Sciatic nerve (tissue), 2 donors: ENCODE measurements at regions not wholly inside any gene's neighbourhood (a gene's known extent, or its start where the extent isn't known, plus 50 kb on each side); places are given as distances from the start of the nearest gene placed in this dataset.

ENCODE experiments used
- ATAC-seq: fragments of 200-7000 bp; cut with Tn5 transposase; one replicate; pipeline ENCODE4 v1.9.1; 2020; ENCODE audit warnings: mild to moderate bottlenecking, moderate library complexity
- DNase-seq: peaks from one replicate; pipeline ENCODE4 v3.0.0-alpha.2; 2020; ENCODE audit warnings: low spot score
- intact Hi-C: fragments of 100-400 bp; cut with DNase I; formaldehyde crosslinking; loops from one replicate; pipeline ENCODE4 v1.14.2; 2022
- donor health status: DM: no; HTN: no; CAD: no.
- donor health status: DM: no; HTN: no; CAD: no.

GRCh38 chr7:112866424-112866823, 76.2 kb upstream of the TMEM168 start:
- DNase-seq (no peak), ATAC-seq (no peak)
- intact Hi-C loops, result no loop called here

GRCh38 chr7:112864380-112864779, 74.2 kb upstream of the TMEM168 start:
- ATAC-seq, result no peak

GRCh38 chr7:112858838-112859237, 68.6 kb upstream of the TMEM168 start:
- no peak for DNase-seq
- no peak for ATAC-seq
- intact Hi-C loops, result no loop called here

More at GRCh38 chr7:112864380-112864779, 74.2 kb upstream of the TMEM168 start:
- intact Hi-C loops, result no loop called here
- DNase-seq, result no peak

GRCh38 chr7:112855227-112855626, 65.0 kb upstream of the TMEM168 start:
- no peak for ATAC-seq
- intact Hi-C loops, result no loop called here
- no peak for DNase-seq

GRCh38 chr7:112854169-112854568, 64.0 kb upstream of the TMEM168 start:
- intact Hi-C loops, result no loop called here
- DNase-seq, result no peak

GRCh38 chr7:112853422-112853821, 63.2 kb upstream of the TMEM168 start:
- intact Hi-C loops, result no loop called here
- no peak for ATAC-seq
- no peak for DNase-seq

More at GRCh38 chr7:112854169-112854568, 64.0 kb upstream of the TMEM168 start:
- no peak for ATAC-seq

- intact Hi-C loops, result no loop called here
- DNase-seq, result no peak
- no peak for ATAC-seq
Measured at GRCh38 chr7:112843151-112843550, 53.0 kb upstream of the TMEM168 start.
